Loucy (cell line): ENCODE measurements at regions not wholly inside any gene's neighbourhood (a gene's known extent, or its start where the extent isn't known, plus 50 kb on each side); places are given as distances from the start of the nearest gene placed in this dataset.

Experiments used
- EZH2phosphoT487 ChIP-seq: fragments of 200-600 bp; IDR thresholded peaks from 2 replicates; pipeline ENCODE4 v1.6.1; 2018; ENCODE audit warnings: antibody characterized with exemption, mild to moderate bottlenecking, moderate library complexity, borderline replicate concordance
- TF ChIP-seq, protein P1 (sequence below): fragments of 200-600 bp; sonication (generic); conservative IDR thresholded peaks from 2 replicates; pipeline ENCODE4 v1.5.1; 2014; ENCODE audit warnings: mild to moderate bottlenecking, antibody characterized with exemption, low read length

DNA sequence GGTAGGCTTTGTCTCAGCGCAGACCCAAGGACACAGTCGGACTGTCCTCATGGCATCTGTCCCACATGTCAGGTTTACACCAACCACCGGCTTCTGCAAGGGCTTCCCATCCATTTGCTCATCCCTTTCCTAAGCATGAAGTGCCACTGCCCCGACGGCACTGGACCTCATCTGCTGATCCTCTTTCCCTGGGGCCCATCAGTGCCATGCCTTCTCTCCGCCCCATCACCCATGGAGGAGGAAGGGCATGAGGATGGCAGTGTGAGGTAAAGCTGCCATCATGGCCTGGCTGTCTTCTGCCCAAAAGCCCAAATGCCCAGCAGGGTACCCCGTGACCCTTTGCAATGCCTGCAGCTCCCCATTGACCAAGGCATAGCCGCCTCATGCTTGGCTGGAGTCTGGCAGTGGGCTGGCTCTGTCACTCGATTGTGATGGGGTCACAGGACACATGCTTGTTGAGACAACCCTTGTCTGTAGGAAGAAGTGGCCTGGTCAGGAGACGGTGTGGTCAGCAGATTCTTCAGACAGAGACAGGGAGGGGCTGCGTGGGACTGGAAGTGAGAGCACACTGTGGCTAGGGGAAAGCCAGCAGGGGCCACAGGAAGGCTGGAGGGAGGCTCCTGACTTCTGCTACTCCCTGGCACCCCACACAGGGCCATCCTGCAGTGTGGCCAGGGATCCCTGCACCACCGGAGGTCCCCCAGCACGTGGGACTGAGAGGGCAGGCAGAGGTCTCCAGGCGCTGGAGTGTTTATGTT is 493.7 kb upstream of the HS6ST1 start:
- TF ChIP-seq, protein P1, sequence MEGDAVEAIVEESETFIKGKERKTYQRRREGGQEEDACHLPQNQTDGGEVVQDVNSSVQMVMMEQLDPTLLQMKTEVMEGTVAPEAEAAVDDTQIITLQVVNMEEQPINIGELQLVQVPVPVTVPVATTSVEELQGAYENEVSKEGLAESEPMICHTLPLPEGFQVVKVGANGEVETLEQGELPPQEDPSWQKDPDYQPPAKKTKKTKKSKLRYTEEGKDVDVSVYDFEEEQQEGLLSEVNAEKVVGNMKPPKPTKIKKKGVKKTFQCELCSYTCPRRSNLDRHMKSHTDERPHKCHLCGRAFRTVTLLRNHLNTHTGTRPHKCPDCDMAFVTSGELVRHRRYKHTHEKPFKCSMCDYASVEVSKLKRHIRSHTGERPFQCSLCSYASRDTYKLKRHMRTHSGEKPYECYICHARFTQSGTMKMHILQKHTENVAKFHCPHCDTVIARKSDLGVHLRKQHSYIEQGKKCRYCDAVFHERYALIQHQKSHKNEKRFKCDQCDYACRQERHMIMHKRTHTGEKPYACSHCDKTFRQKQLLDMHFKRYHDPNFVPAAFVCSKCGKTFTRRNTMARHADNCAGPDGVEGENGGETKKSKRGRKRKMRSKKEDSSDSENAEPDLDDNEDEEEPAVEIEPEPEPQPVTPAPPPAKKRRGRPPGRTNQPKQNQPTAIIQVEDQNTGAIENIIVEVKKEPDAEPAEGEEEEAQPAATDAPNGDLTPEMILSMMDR = no peak
- TF ChIP-seq EZH2phosphoT487 = no peak
